Upper lobe of left lung (tissue), 6 donors: ENCODE measurements at regions not wholly inside any gene's neighbourhood (a gene's known extent, or its start where the extent isn't known, plus 50 kb on each side); places are given as distances from the start of the nearest gene placed in this dataset.

Experiments
- ATAC-seq, 2 donors: fragments of 200-7000 bp; cut with Tn5 transposase; one replicate each; pipeline ENCODE4 v1.9.1; 2022; ENCODE audit warnings: mild to moderate bottlenecking in 2 of 2, moderate library complexity in 2 of 2; ENCODE audit not compliant: low FRiP score in 2 of 2
- DNase-seq, 2 donors: peaks; one replicate each; pipeline ENCODE4 v3.0.0-alpha.2; 2019 to 2020
- H3K27ac ChIP-seq, 4 donors: fragments of 200-600 bp; sonication (generic); one replicate each; pipeline ENCODE4 v1.5.1; 2016 to 2019
- H3K27me3 ChIP-seq, 4 donors: fragments of 200-600 bp; sonication (generic); one replicate each; pipeline ENCODE4 v1.5.1; 2017 to 2019
- H3K36me3 ChIP-seq, 4 donors: fragments of 200-600 bp; sonication (generic); one replicate each; pipeline ENCODE4 v1.5.1; 2016 to 2019
- H3K4me1 ChIP-seq, 4 donors: fragments of 200-600 bp; sonication (generic); one replicate each; pipeline ENCODE4 v1.5.1; 2018 to 2019
- H3K4me3 ChIP-seq, 4 donors: fragments of 200-600 bp; sonication (generic); one replicate each; pipeline ENCODE4 v1.5.1; 2017 to 2019; ENCODE audit warnings: mild to moderate bottlenecking in 2 of 4, moderate library complexity in 1 of 4
- H3K9me3 ChIP-seq, 4 donors: fragments of 200-600 bp; sonication (generic); one replicate each; pipeline ENCODE4 v1.5.1; 2018 to 2019
- EP300 ChIP-seq, 4 donors: sonication (generic); formaldehyde crosslinking; IDR thresholded peaks; one replicate each; pipeline ENCODE4 v1.5.1; 2017; ENCODE audit warnings: antibody characterized with exemption in 4 of 4, control low read depth in 2 of 4
- POLR2A ChIP-seq, 4 donors: fragments of 450-650 bp; IDR thresholded peaks; one replicate each; pipeline ENCODE4 v1.5.1; 2016 to 2017; ENCODE audit warnings: antibody characterized with exemption in 4 of 4, mild to moderate bottlenecking in 2 of 4
- POLR2AphosphoS5 ChIP-seq, 2 donors: sonication (generic); formaldehyde crosslinking; IDR thresholded peaks; one replicate each; pipeline ENCODE4 v1.5.1; 2017; ENCODE audit warnings: antibody characterized with exemption in 2 of 2
- WGBS, 2 donors: methylation state at CpG; one replicate each; pipeline ENCODE4 v1.1.5; 2017 to 2018; 5-methylcytosine and 5-hydroxymethylcytosine counted together
- TF ChIP-seq, protein P1 (sequence below), 6 experiments: fragments of 450-650 bp in 4 of 6; fragments of 200-600 bp in 2 of 6; sonication (generic) in 2 of 6; IDR thresholded peaks; one replicate each; pipeline ENCODE4 v1.5.1; 2016 to 2019; ENCODE audit warnings: antibody characterized with exemption in 6 of 6
- donor health status: DM: no; HTN: no; CAD: no; lungs with moderate emphysema.
- donor health status: DM: no; HTN: yes; CAD: no; lungs with severe emphysema.

DNA sequence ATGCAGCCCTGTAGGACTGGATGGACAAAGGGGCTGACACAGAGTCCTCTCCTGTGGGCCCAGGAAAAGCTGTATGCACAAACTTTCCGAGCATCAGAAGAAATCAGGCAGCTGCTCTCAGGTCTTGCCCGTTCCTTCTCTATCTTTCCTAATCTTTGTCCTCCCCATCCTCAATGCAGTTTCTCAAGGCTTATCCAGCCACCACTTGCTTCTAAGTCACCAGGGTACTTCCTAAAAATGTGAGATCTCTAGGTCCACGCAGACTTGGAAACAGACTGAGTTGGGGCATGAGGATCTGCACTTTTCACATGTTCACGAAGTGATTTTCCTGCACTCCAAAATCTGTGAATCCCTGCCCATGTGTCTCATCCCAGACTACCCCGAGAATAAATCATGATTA is 394.5 kb upstream of the SLC35B3 start:
- H3K4me3 ChIP-seq, result no peak overlapping the region
- 47 to 56% methylated on average over 5 of the region's 5 CpGs for WGBS, 2 donors
- no peak for DNase-seq
- no peak for TF ChIP-seq POLR2A (IDR thresholded peaks at IDR 0.05)
- TF ChIP-seq POLR2AphosphoS5 (IDR thresholded peaks at IDR 0.05), result no peak
- TF ChIP-seq, protein P1, sequence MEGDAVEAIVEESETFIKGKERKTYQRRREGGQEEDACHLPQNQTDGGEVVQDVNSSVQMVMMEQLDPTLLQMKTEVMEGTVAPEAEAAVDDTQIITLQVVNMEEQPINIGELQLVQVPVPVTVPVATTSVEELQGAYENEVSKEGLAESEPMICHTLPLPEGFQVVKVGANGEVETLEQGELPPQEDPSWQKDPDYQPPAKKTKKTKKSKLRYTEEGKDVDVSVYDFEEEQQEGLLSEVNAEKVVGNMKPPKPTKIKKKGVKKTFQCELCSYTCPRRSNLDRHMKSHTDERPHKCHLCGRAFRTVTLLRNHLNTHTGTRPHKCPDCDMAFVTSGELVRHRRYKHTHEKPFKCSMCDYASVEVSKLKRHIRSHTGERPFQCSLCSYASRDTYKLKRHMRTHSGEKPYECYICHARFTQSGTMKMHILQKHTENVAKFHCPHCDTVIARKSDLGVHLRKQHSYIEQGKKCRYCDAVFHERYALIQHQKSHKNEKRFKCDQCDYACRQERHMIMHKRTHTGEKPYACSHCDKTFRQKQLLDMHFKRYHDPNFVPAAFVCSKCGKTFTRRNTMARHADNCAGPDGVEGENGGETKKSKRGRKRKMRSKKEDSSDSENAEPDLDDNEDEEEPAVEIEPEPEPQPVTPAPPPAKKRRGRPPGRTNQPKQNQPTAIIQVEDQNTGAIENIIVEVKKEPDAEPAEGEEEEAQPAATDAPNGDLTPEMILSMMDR (IDR thresholded peaks at IDR 0.05), result no peak
- no peak for TF ChIP-seq EP300 (IDR thresholded peaks at IDR 0.05)
- H3K9me3 ChIP-seq, result no peaks in the 10 kb centered on the region
- no peak overlapping the region for H3K27ac ChIP-seq
- no peaks in the 10 kb centered on the region for H3K27me3 ChIP-seq
- ATAC-seq, result no peak
- no peaks in the 10 kb centered on the region for H3K4me1 ChIP-seq
- H3K36me3 ChIP-seq, result no peaks in the 10 kb centered on the region

DNA sequence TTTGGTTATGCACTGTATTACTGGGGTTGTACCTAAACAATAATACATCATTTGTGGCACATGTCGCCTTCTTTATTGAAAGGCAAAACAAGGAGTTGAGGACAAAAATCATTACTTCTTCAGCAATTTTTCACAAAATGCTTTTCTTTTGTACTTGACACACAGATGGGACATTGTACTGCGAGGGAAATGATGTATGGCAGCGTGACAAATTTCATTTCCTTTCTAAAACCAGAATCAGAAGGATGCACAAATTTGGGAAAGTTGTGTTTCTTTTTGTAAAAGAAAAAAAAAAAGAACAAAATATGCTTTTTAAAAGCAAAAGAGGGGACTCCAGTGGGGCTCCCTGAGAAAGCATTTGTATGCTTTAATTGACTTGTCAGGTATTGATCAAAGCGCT is 394.0 kb upstream of the SLC35B3 start:
- ATAC-seq (no peak), DNase-seq (no peak)
- Histone ChIP-seq H3K9me3 (no peaks in the 10 kb centered on the region), H3K36me3 (no peaks in the 10 kb centered on the region), H3K4me3 (no peak overlapping the region), H3K27ac (no peak overlapping the region), H3K27me3 (no peaks in the 10 kb centered on the region), H3K4me1 (no peaks in the 10 kb centered on the region)
- WGBS, 2 donors, result 75 to 78% methylated on average over 4 of the region's 4 CpGs
- no peak for TF ChIP-seq EP300 (IDR thresholded peaks at IDR 0.05)
- no peak for TF ChIP-seq POLR2A (IDR thresholded peaks at IDR 0.05)
- TF ChIP-seq POLR2AphosphoS5 (IDR thresholded peaks at IDR 0.05), result no peak
- TF ChIP-seq, protein P1 (IDR thresholded peaks at IDR 0.05), result no peak

DNA sequence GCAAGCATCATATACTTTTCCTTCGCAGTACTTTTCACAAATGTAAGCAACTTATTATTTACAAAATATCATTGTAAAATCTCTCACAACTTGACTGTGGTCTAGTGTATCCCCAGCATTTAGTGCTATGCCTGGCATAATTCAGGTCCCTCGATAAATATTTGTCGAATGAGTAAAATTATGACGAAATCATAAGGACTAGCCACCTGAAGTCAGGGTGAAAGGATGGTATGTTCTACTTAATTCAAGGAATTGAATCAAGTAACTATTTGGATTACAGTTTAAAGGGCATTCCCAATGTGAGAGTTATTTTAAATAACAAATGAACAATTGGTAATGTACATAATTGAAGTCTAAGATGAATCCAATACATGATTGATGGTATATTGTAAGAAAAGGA is 393.0 kb upstream of the SLC35B3 start:
- H3K4me1 ChIP-seq, result no peaks in the 10 kb centered on the region

DNA sequence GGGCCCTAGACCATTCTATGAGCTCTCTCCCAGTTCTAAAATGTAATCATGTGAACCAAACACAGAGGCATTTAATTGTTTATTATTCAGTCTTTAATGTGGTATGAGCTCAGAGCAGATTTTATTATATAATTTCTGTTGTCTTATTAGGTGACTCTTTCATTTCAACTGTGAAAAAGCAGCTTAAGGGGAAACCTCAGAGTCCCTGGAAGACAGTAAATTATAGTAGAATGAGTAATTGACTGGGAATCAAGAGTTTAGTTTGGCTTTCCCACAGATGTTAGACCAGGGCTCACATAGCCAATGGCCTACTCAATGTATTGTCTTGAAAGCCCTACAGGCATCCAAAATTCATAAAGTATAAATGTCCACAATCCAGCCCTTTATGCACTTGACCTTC is 390.4 kb upstream of the SLC35B3 start:
- Histone ChIP-seq H3K4me1 (no peaks in the 10 kb centered on the region), H3K9me3 (no peaks in the 10 kb centered on the region), H3K4me3 (no peak overlapping the region), H3K27ac (no peak overlapping the region), H3K27me3 (no peaks in the 10 kb centered on the region), H3K36me3 (no peaks in the 10 kb centered on the region)
- ATAC-seq (no peak), DNase-seq (no peak)
- TF ChIP-seq POLR2AphosphoS5 (IDR thresholded peaks at IDR 0.05) (no peak), POLR2A (IDR thresholded peaks at IDR 0.05) (no peak), EP300 (IDR thresholded peaks at IDR 0.05) (no peak)
- TF ChIP-seq, protein P1 (IDR thresholded peaks at IDR 0.05), result no peak

More for the DNA sequence above, 393.0 kb upstream of the SLC35B3 start:
- Histone ChIP-seq H3K27ac (no peak overlapping the region), H3K36me3 (no peaks in the 10 kb centered on the region), H3K9me3 (no peaks in the 10 kb centered on the region), H3K27me3 (no peaks in the 10 kb centered on the region), H3K4me3 (no peak overlapping the region)
- ATAC-seq, result no peak
- TF ChIP-seq POLR2AphosphoS5 (IDR thresholded peaks at IDR 0.05) (no peak), POLR2A (IDR thresholded peaks at IDR 0.05) (no peak), EP300 (IDR thresholded peaks at IDR 0.05) (peak in 1 of 4 donors; percentile 90)
- TF ChIP-seq, protein P1 (IDR thresholded peaks at IDR 0.05), result no peak
- WGBS, 2 donors, result 50 to 89% methylated on average over 4 of the region's 4 CpGs
- DNase-seq, result no peak

DNA sequence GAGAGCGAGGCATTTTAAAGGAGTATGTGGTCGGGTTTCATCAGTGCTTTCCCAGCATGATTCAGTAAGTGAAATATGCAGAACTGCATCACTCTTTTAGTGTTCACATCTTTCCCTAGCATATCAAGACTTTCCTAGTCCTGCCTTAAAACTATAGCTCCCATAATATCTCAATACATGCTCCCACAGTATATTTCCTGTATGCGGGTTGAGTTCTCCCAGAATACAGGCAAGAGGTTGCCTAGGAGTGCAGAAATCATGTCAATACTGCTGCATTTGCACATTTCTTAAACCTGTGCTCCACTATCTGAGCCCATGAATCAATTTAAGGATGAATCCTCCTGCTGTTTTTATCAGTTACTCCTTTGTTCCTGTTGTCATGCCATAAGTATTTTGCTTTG is 386.6 kb upstream of the SLC35B3 start:
- DNase-seq, result no peak
- Histone ChIP-seq H3K36me3 (no peaks in the 10 kb centered on the region), H3K4me3 (no peak overlapping the region), H3K4me1 (no peaks in the 10 kb centered on the region), H3K27me3 (no peaks in the 10 kb centered on the region), H3K27ac (no peak overlapping the region), H3K9me3 (no peaks in the 10 kb centered on the region)
- 86% methylated on average over 3 of the region's 3 CpGs for WGBS, 2 donors
- no peak for ATAC-seq
- no peak for TF ChIP-seq POLR2AphosphoS5 (IDR thresholded peaks at IDR 0.05)
- no peak for TF ChIP-seq POLR2A (IDR thresholded peaks at IDR 0.05)
- TF ChIP-seq, protein P1 (IDR thresholded peaks at IDR 0.05), result no peak
- TF ChIP-seq EP300 (IDR thresholded peaks at IDR 0.05), result no peak
